ENCODE measurements at regions not wholly inside any gene's neighbourhood (a gene's known extent, or its start where the extent isn't known, plus 50 kb on each side); places are given as distances from the start of the nearest gene placed in this dataset.
A peak's percentile ranks its signal among the peaks of the same experiment; 100 is the strongest.

- Mint-ChIP-seq H3K27ac (no peak overlapping the region), H3K9me3 (no peaks in the 10 kb centered on the region), H3K4me1 (peaks cover 16% of the 10 kb centered on the region), H3K4me3 (no peak overlapping the region), H3K27me3 (ENCODE audit: low read depth) (no peaks in the 10 kb centered on the region), H3K36me3 (ENCODE audit: low read depth) (no peaks in the 10 kb centered on the region)
- TF ChIP-seq CTCF (IDR thresholded peaks at IDR 0.05; ENCODE audit: unreplicated experiment in 3 of 3) = no peak
These were observed 146.9 kb downstream of the CD47 start for GRCh38 chr3:107943786-107944523.

GRCh38 chr3:107942951-107943749, 147.7 kb downstream of the CD47 start:
- H3K36me3 Mint-ChIP-seq (ENCODE audit: low read depth) = no peaks in the 10 kb centered on the region
- peaks cover 20% of the 10 kb centered on the region for H3K4me1 Mint-ChIP-seq
- TF ChIP-seq CTCF (IDR thresholded peaks at IDR 0.05; ENCODE audit: unreplicated experiment in 3 of 3) = no peak
- H3K9me3 Mint-ChIP-seq = no peaks in the 10 kb centered on the region
- H3K4me3 Mint-ChIP-seq = no peak overlapping the region
- H3K27ac Mint-ChIP-seq = no peak overlapping the region
- no peaks in the 10 kb centered on the region for H3K27me3 Mint-ChIP-seq (ENCODE audit: low read depth)

- no peak for TF ChIP-seq CTCF (IDR thresholded peaks at IDR 0.05; ENCODE audit: unreplicated experiment in 3 of 3)
- H3K27ac Mint-ChIP-seq = no peak overlapping the region
- H3K4me3 Mint-ChIP-seq = no peak overlapping the region
- no peaks in the 10 kb centered on the region for H3K36me3 Mint-ChIP-seq (ENCODE audit: low read depth)
- H3K9me3 Mint-ChIP-seq = no peaks in the 10 kb centered on the region
- H3K4me1 Mint-ChIP-seq = peaks cover 23% of the 10 kb centered on the region
- H3K27me3 Mint-ChIP-seq (ENCODE audit: low read depth) = no peaks in the 10 kb centered on the region
These were observed 148.6 kb downstream of the CD47 start for GRCh38 chr3:107942244-107942643.

- Mint-ChIP-seq H3K4me1 (peaks cover 23% of the 10 kb centered on the region), H3K27ac (peak overlapping the region; percentile 73 to 90 (median 87)), H3K4me3 (no peak overlapping the region), H3K9me3 (no peaks in the 10 kb centered on the region), H3K36me3 (ENCODE audit: low read depth) (no peaks in the 10 kb centered on the region), H3K27me3 (ENCODE audit: low read depth) (no peaks in the 10 kb centered on the region)
- no peak for TF ChIP-seq CTCF (IDR thresholded peaks at IDR 0.05; ENCODE audit: unreplicated experiment in 3 of 3)
These were observed 151.0 kb downstream of the CD47 start for GRCh38 chr3:107939691-107940442.

GRCh38 chr3:107938143-107938542, 152.7 kb downstream of the CD47 start:
- Mint-ChIP-seq H3K27me3 (ENCODE audit: low read depth) (no peaks in the 10 kb centered on the region), H3K9me3 (peaks cover 9% of the 10 kb centered on the region), H3K4me3 (no peak overlapping the region), H3K27ac (peak overlapping the region in 1 of 3 experiments; percentile 62), H3K36me3 (ENCODE audit: low read depth) (no peaks in the 10 kb centered on the region), H3K4me1 (peaks cover 23% of the 10 kb centered on the region)
- TF ChIP-seq CTCF (IDR thresholded peaks at IDR 0.05; ENCODE audit: unreplicated experiment in 3 of 3) = peak; percentile 29 to 49 (median 36)

Data from nephron (organoid).